ENCODE measurements at regions not wholly inside any gene's neighbourhood (a gene's known extent, or its start where the extent isn't known, plus 50 kb on each side); places are given as distances from the start of the nearest gene placed in this dataset.

DNA sequence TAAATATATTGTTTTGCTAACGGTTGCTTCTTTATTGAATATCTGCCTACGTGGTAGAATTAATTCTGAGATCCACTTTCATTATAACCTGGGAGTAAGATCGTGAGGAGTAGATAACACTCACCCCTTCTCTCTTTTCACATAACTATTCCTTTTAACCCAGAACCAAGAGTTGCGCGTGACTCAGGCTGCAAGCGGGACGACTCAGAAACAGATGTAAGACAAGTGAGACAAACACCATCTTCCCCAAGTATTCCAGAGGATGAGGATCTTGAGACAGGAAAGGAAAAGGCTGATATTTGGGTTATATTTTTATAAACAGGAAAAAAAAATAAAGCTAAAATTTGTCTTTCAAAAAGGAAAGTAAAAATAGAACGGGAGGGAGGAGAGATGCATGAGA is 318.8 kb upstream of the NOCT start:
- TF ChIP-seq, protein P1, sequence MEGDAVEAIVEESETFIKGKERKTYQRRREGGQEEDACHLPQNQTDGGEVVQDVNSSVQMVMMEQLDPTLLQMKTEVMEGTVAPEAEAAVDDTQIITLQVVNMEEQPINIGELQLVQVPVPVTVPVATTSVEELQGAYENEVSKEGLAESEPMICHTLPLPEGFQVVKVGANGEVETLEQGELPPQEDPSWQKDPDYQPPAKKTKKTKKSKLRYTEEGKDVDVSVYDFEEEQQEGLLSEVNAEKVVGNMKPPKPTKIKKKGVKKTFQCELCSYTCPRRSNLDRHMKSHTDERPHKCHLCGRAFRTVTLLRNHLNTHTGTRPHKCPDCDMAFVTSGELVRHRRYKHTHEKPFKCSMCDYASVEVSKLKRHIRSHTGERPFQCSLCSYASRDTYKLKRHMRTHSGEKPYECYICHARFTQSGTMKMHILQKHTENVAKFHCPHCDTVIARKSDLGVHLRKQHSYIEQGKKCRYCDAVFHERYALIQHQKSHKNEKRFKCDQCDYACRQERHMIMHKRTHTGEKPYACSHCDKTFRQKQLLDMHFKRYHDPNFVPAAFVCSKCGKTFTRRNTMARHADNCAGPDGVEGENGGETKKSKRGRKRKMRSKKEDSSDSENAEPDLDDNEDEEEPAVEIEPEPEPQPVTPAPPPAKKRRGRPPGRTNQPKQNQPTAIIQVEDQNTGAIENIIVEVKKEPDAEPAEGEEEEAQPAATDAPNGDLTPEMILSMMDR (IDR thresholded peaks at IDR 0.05; ENCODE audit: unreplicated experiment) = no peak

DNA sequence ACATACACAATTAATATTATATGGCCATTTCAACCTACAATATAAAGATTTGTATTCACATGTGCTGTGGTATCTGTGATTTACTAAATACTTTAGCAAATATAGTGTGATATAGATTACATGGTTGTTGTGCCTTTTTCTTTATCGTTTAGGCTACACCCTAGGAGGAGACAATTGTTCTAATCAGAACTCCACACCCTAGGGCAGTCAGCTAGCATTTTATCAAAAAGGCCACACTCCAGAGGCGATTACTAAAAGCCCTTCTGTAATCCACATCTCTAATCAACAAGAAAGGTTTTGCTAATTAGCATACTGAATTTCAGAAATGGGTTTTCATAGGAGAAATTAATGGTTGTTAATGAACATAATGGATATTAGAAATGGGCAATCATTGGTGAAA is 319.5 kb upstream of the NOCT start:
- Mint-ChIP-seq H3K27me3 (ENCODE audit: insufficient read depth, unreplicated experiment) (no peaks in the 10 kb centered on the region), H3K4me3 (ENCODE audit: unreplicated experiment) (no peak overlapping the region), H3K36me3 (ENCODE audit: insufficient read depth, unreplicated experiment) (no peaks in the 10 kb centered on the region), H3K4me1 (ENCODE audit: insufficient read depth, unreplicated experiment) (no peaks in the 10 kb centered on the region), H3K9me3 (ENCODE audit: unreplicated experiment) (no peaks in the 10 kb centered on the region), H3K27ac (ENCODE audit: low read depth, unreplicated experiment) (no peak overlapping the region)
- POLR2A ChIA-PET = no interaction called here
- no peak for DNase-seq (ENCODE audit: unreplicated experiment)
- BruUV-seq (replicated peaks) = no TSS peak
- intact Hi-C loops (cut with micrococcal nuclease) = no loop called here
- TF ChIP-seq, protein P1 (IDR thresholded peaks at IDR 0.05; ENCODE audit: unreplicated experiment) = no peak
- CTCF ChIA-PET = interaction anchor here (0.6 to 1.0 kb wide), 3 partner anchors 14 to 1469 kb away, joined by 3 to 4 read pairs (median 3); no protein-coding TSS in a partner anchor

More for the DNA sequence above, 318.8 kb upstream of the NOCT start:
- Mint-ChIP-seq H3K9me3 (ENCODE audit: unreplicated experiment) (no peaks in the 10 kb centered on the region), H3K4me3 (ENCODE audit: unreplicated experiment) (no peak overlapping the region), H3K27me3 (ENCODE audit: insufficient read depth, unreplicated experiment) (no peaks in the 10 kb centered on the region), H3K4me1 (ENCODE audit: insufficient read depth, unreplicated experiment) (no peaks in the 10 kb centered on the region), H3K36me3 (ENCODE audit: insufficient read depth, unreplicated experiment) (no peaks in the 10 kb centered on the region), H3K27ac (ENCODE audit: low read depth, unreplicated experiment) (no peak overlapping the region)
- ChIA-PET CTCF (interaction anchor here (0.6 to 0.7 kb wide), 2 partner anchors 16 to 222 kb away, joined by 3 to 4 read pairs; no protein-coding TSS in a partner anchor), POLR2A (no interaction called here)
- DNase-seq (ENCODE audit: unreplicated experiment) = no peak
- intact Hi-C loops (cut with micrococcal nuclease) = no loop called here
- no TSS peak for BruUV-seq (replicated peaks)

DNA sequence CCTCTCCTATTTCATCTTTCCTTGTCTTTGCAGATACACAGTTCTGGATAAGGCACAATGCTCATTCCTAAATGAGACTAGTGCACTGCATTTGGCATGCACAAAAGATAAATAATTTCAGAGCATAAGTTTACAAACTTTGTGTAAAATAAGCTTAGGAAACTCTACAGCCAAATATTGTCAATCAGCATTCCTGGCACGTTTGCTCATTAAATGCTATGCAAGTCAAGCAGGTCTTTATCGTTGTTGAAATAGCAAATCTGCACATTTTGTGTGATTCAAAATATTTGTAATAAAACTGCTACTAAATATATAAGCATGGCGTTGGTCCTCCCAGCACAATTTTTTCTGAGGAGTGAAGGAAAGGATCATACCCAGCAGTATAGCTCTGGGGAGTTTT is 322.1 kb upstream of the NOCT start:
- ChIA-PET POLR2A (no interaction called here), CTCF (interaction anchor here (0.6 to 1.4 kb wide), 2 partner anchors 13 to 455 kb away, joined by 3 to 5 read pairs; no protein-coding TSS in a partner anchor)
- Mint-ChIP-seq H3K36me3 (ENCODE audit: insufficient read depth, unreplicated experiment) (no peaks in the 10 kb centered on the region), H3K9me3 (ENCODE audit: unreplicated experiment) (no peaks in the 10 kb centered on the region), H3K27ac (ENCODE audit: low read depth, unreplicated experiment) (no peak overlapping the region), H3K27me3 (ENCODE audit: insufficient read depth, unreplicated experiment) (no peaks in the 10 kb centered on the region), H3K4me3 (ENCODE audit: unreplicated experiment) (no peak overlapping the region), H3K4me1 (ENCODE audit: insufficient read depth, unreplicated experiment) (no peaks in the 10 kb centered on the region)
- BruUV-seq (replicated peaks) = no TSS peak
- intact Hi-C loops (cut with micrococcal nuclease) = no loop called here
- TF ChIP-seq, protein P1 (IDR thresholded peaks at IDR 0.05; ENCODE audit: unreplicated experiment) = no peak
- no peak for DNase-seq (ENCODE audit: unreplicated experiment)

DNA sequence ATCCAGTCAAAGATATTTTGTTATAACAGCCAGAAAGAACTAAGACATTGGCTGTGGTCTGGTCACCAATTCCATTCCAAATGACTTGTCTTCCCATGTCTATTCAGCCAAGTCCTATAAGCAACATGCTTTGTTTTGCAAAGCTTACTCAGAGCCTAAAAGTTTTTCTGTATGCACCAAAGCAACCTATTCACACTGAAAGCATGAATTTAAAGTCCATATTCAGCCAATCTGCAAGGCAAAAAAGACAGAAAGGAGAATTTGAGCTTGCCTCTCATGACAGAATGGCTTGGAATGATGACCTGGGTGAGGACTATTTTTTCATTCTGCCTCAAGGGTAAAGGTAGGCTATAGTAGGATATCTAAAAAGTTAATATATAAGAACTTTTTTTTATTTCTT is 323.2 kb upstream of the NOCT start:
- ChIA-PET POLR2A (no interaction called here), CTCF (interaction anchor here (4.6 kb wide), 1 partner anchor 12 kb away, joined by 35 read pairs; no protein-coding TSS in a partner anchor)
- Mint-ChIP-seq H3K4me1 (ENCODE audit: insufficient read depth, unreplicated experiment) (no peaks in the 10 kb centered on the region), H3K27me3 (ENCODE audit: insufficient read depth, unreplicated experiment) (no peaks in the 10 kb centered on the region), H3K36me3 (ENCODE audit: insufficient read depth, unreplicated experiment) (no peaks in the 10 kb centered on the region), H3K27ac (ENCODE audit: low read depth, unreplicated experiment) (no peak overlapping the region), H3K4me3 (ENCODE audit: unreplicated experiment) (no peak overlapping the region), H3K9me3 (ENCODE audit: unreplicated experiment) (no peaks in the 10 kb centered on the region)
- no TSS peak for BruUV-seq (replicated peaks)
- no peak for DNase-seq (ENCODE audit: unreplicated experiment)
- intact Hi-C loops (cut with micrococcal nuclease) = no loop called here
- TF ChIP-seq, protein P1 (IDR thresholded peaks at IDR 0.05; ENCODE audit: unreplicated experiment) = no peak

All from MCF 10A (cell line).